ENCODE measurements at regions not wholly inside any gene's neighbourhood (a gene's known extent, or its start where the extent isn't known, plus 50 kb on each side); places are given as distances from the start of the nearest gene placed in this dataset.

DNA sequence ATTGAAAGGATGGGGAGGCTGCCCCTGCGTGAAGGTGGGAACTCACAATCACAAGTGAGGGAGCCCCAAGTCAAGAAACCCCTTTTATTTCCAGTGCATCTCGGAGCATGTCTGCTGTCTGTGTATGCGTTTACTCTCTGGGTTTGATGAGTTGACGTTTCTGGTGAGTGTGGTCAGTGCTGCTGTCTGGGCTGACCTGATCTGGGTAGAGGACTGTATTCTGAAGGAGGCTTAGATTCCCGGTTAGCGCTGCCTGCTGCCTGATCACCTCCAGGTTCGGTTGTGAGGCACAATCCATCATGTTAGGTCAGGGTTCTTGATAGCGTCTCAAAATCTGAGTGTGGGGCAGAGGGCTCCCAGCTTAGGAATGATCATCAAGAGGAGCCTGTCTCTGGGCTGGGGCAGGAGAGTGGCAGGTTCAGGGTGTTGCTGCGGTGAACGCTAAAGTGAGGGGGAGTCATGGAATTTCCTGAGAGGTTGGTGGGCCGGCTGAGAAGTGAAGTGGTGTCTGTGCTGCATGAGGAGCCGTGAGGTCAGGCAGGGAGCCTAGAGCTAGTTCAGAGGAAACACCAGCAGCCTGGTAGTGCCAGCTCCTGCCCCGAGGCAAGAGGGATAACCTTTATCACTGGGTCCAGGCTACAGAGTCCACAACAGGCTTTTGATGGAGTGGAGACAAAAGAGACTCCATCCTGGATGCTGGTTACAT is 225.3 kb upstream of the CST7 start:
- TF ChIP-seq CTCF (IDR thresholded peaks at IDR 0.05 in 4 of 5, conservative IDR thresholded peaks at IDR 0.05 in 1 of 5) (no peak), POLR2A (IDR thresholded peaks at IDR 0.05) (no peak)
